CD4-positive, alpha-beta T cell (primary cell): ENCODE measurements at regions not wholly inside any gene's neighbourhood (a gene's known extent, or its start where the extent isn't known, plus 50 kb on each side); places are given as distances from the start of the nearest gene placed in this dataset.

Source experiments
- ATAC-seq: fragments of 200-7000 bp; cut with Tn5 transposase; one replicate; pipeline ENCODE4 v1.10.0; 2022; ENCODE audit warnings: mild to moderate bottlenecking; ENCODE audit not compliant: poor library complexity
- CTCF ChIA-PET: fragments of 350-600 bp; sonication (Branson Sonifier 250); formaldehyde crosslinking; loops from one replicate; lab custom pipeline; 2021; ENCODE audit warnings: antibody characterized with exemption, inconsistent platforms; lab: Charles Lee
- POLR2A ChIA-PET: fragments of 350-600 bp; sonication (Branson Sonifier 250); formaldehyde crosslinking; loops from one replicate; lab custom pipeline; 2021; ENCODE audit warnings: antibody characterized with exemption, inconsistent platforms; lab: Charles Lee
- DNase-seq, 14 experiments: peaks; one replicate each; pipeline ENCODE4 v3.0.0-alpha.2; 2013 to 2020; ENCODE audit warnings: mixed read lengths in 2 of 14
- H3K27ac ChIP-seq, 2 donors: one replicate each; pipeline versions ENCODE4 v1.5.1 to v1.7.0; 2013; ENCODE audit warnings: low read length in 2 of 2, low read depth in 1 of 2, mild to moderate bottlenecking in 1 of 2
- H3K27me3 ChIP-seq, 2 experiments: 1 replicate in 1 of 2; 2 replicates in 1 of 2; pipeline versions ENCODE4 v1.6.1 to v1.7.0; 2013; ENCODE audit warnings: low read length in 2 of 2, control low read depth in 1 of 2, mild to moderate bottlenecking in 1 of 2, moderate library complexity in 1 of 2; ENCODE audit not compliant: insufficient read depth in 2 of 2, control insufficient read depth in 1 of 2
- H3K36me3 ChIP-seq: one replicate; pipeline ENCODE4 v1.6.1; 2013; ENCODE audit warnings: low read length, control low read depth; ENCODE audit not compliant: insufficient read depth
- H3K4me1 ChIP-seq: one replicate; pipeline ENCODE4 v1.6.1; 2013; ENCODE audit warnings: low read length, control low read depth; ENCODE audit not compliant: insufficient read depth
- H3K4me3 ChIP-seq: one replicate; pipeline ENCODE4 v1.5.1; 2013; ENCODE audit warnings: mild to moderate bottlenecking, low read length, moderate library complexity
- H3K9me3 ChIP-seq, 2 experiments: 1 replicate in 1 of 2; 2 replicates in 1 of 2; pipeline versions ENCODE4 v1.6.1 to v1.7.0; 2013; ENCODE audit warnings: low read length in 2 of 2, mild to moderate bottlenecking in 2 of 2, control low read depth in 1 of 2, moderate library complexity in 1 of 2; ENCODE audit not compliant: control insufficient read depth in 1 of 2, insufficient read depth in 1 of 2
- H3K27ac Mint-ChIP-seq: one replicate; pipeline ENCODE4 v1.8.0; 2020; ENCODE audit warnings: mixed read lengths
- H3K27me3 Mint-ChIP-seq: one replicate; pipeline ENCODE4 v1.8.0; 2021; ENCODE audit warnings: mixed read lengths
- H3K36me3 Mint-ChIP-seq: one replicate; pipeline ENCODE4 v1.8.0; 2021; ENCODE audit warnings: low read depth, mixed read lengths
- H3K4me1 Mint-ChIP-seq: one replicate; pipeline ENCODE4 v1.8.0; 2021; ENCODE audit warnings: low read depth, mixed read lengths
- H3K4me3 Mint-ChIP-seq: one replicate; pipeline ENCODE4 v1.8.0; 2020; ENCODE audit warnings: mild to moderate bottlenecking, mixed read lengths
- H3K9me3 Mint-ChIP-seq: one replicate; pipeline ENCODE4 v1.8.0; 2020; ENCODE audit warnings: mixed read lengths
- CTCF ChIP-seq: fragments of 200-600 bp; IDR thresholded peaks from one replicate; pipeline ENCODE4 v1.8.0; 2022; ENCODE audit warnings: antibody characterized with exemption, mild to moderate bottlenecking
- intact Hi-C, 2 experiments: fragments of 100-400 bp; cut with DNase I in 1 of 2; cut with micrococcal nuclease in 1 of 2; formaldehyde crosslinking; loops; one replicate each; pipeline versions ENCODE4 v1.15.1 to v1.9.0; 2023 to 2025; cut with DNase I, micrococcal nuclease

GRCh38 chr17:71163813-71164122 lies 957.1 kb upstream of the SOX9 start:
- Histone ChIP-seq H3K4me1 (no peaks in the 10 kb centered on the region), H3K4me3 (no peak overlapping the region), H3K27ac (no peak overlapping the region), H3K9me3 (no peaks in the 10 kb centered on the region), H3K36me3 (no peaks in the 10 kb centered on the region), H3K27me3 (no peaks in the 10 kb centered on the region)
- H3K4me1 Mint-ChIP-seq: no peaks in the 10 kb centered on the region
- TF ChIP-seq CTCF: no peak
- intact Hi-C loops: no loop called here
- ATAC-seq (no peak), DNase-seq (no peak)
- H3K9me3 Mint-ChIP-seq: peaks cover 2% of the 10 kb centered on the region
- H3K27ac Mint-ChIP-seq: no peak overlapping the region
- no peaks in the 10 kb centered on the region for H3K27me3 Mint-ChIP-seq
- no peaks in the 10 kb centered on the region for H3K36me3 Mint-ChIP-seq
- CTCF ChIA-PET: no interaction called here
- H3K4me3 Mint-ChIP-seq: no peak overlapping the region
- POLR2A ChIA-PET: no interaction called here

GRCh38 chr17:71164561-71164960 lies 956.3 kb upstream of the SOX9 start:
- H3K27ac Mint-ChIP-seq: no peak overlapping the region
- peaks cover 2% of the 10 kb centered on the region for H3K9me3 Mint-ChIP-seq
- no peaks in the 10 kb centered on the region for H3K36me3 Mint-ChIP-seq
- no peak for TF ChIP-seq CTCF
- CTCF ChIA-PET: no interaction called here
- no peak overlapping the region for H3K27ac ChIP-seq
- H3K4me3 ChIP-seq: no peak overlapping the region
- H3K27me3 ChIP-seq: no peaks in the 10 kb centered on the region
- no peaks in the 10 kb centered on the region for H3K27me3 Mint-ChIP-seq
- peaks cover 0 to 3% of the 10 kb centered on the region in 2 experiments for H3K9me3 ChIP-seq
- H3K4me1 ChIP-seq: no peaks in the 10 kb centered on the region
- no peak overlapping the region for H3K4me3 Mint-ChIP-seq
- no peaks in the 10 kb centered on the region for H3K4me1 Mint-ChIP-seq
- no peaks in the 10 kb centered on the region for H3K36me3 ChIP-seq
- no peak for ATAC-seq
- intact Hi-C loops: no loop called here
- DNase-seq: no peak
- POLR2A ChIA-PET: no interaction called here

DNA sequence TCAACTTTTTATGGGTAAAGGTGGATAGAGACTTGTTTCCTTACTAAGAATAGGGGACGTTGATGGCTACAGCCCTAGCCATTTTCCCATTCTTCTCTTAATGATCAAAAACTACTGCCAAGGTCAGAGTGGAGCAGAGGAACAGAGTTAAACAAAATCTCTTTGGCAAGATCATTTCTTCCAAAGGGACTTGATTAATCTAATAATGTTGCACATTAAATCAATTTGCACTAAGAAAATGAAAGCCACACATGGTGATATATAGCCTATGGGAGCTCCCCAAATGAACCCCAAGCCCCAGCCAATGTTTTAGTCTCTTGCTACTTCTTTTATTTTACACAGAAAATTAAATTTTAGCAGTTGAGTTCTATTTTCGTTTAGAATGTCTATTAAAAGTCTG lies 954.5 kb upstream of the SOX9 start:
- H3K36me3 Mint-ChIP-seq: no peaks in the 10 kb centered on the region
- Histone ChIP-seq H3K4me1 (no peaks in the 10 kb centered on the region), H3K27me3 (no peaks in the 10 kb centered on the region), H3K4me3 (no peak overlapping the region), H3K36me3 (no peaks in the 10 kb centered on the region), H3K9me3 (peaks cover 0 to 5% of the 10 kb centered on the region in 2 experiments), H3K27ac (no peak overlapping the region)
- ATAC-seq (no peak), DNase-seq (no peak)
- ChIA-PET CTCF (no interaction called here), POLR2A (no interaction called here)
- no peaks in the 10 kb centered on the region for H3K27me3 Mint-ChIP-seq
- H3K27ac Mint-ChIP-seq: no peak overlapping the region
- H3K4me3 Mint-ChIP-seq: no peak overlapping the region
- no peaks in the 10 kb centered on the region for H3K4me1 Mint-ChIP-seq
- intact Hi-C loops: no loop called here
- peaks cover 2% of the 10 kb centered on the region for H3K9me3 Mint-ChIP-seq
- TF ChIP-seq CTCF: no peak
